ENCODE measurements at regions not wholly inside any gene's neighbourhood (a gene's known extent, or its start where the extent isn't known, plus 50 kb on each side); places are given as distances from the start of the nearest gene placed in this dataset.

DNA sequence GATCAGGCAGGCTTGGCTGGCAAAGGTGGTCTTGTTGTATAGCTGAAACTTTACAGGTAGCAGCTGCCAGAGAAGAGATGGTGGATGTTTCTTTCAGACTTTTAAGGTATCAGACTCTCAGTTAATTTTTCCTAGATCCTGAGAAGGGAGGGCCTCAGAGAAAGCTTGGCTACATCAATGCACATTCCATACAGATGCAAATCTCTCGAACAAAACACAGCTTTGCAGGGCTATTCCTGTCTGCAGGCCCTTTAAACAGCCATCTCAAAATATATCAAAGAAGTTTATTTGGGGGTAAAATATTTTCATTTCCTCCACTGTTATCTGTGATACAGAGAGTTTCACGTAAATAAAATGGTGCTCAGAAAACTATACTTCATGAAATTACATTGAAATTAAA is 1584.4 kb downstream of the EFNA5 start:
- no peak overlapping the region for H3K4me3 ChIP-seq
- intact Hi-C loops (cut with DNase I; ENCODE audit: low total_unique reads) = no loop called here
- H3K27me3 ChIP-seq = no peaks in the 10 kb centered on the region
- no peaks in the 10 kb centered on the region for H3K9me3 ChIP-seq
- no peaks in the 10 kb centered on the region for H3K36me3 ChIP-seq
- TF ChIP-seq, protein P1, sequence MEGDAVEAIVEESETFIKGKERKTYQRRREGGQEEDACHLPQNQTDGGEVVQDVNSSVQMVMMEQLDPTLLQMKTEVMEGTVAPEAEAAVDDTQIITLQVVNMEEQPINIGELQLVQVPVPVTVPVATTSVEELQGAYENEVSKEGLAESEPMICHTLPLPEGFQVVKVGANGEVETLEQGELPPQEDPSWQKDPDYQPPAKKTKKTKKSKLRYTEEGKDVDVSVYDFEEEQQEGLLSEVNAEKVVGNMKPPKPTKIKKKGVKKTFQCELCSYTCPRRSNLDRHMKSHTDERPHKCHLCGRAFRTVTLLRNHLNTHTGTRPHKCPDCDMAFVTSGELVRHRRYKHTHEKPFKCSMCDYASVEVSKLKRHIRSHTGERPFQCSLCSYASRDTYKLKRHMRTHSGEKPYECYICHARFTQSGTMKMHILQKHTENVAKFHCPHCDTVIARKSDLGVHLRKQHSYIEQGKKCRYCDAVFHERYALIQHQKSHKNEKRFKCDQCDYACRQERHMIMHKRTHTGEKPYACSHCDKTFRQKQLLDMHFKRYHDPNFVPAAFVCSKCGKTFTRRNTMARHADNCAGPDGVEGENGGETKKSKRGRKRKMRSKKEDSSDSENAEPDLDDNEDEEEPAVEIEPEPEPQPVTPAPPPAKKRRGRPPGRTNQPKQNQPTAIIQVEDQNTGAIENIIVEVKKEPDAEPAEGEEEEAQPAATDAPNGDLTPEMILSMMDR (IDR thresholded peaks at IDR 0.05) = no peak
- no peak overlapping the region for H3K27ac ChIP-seq
- DNase-seq = no peak
- no peaks in the 10 kb centered on the region for H3K4me1 ChIP-seq

DNA sequence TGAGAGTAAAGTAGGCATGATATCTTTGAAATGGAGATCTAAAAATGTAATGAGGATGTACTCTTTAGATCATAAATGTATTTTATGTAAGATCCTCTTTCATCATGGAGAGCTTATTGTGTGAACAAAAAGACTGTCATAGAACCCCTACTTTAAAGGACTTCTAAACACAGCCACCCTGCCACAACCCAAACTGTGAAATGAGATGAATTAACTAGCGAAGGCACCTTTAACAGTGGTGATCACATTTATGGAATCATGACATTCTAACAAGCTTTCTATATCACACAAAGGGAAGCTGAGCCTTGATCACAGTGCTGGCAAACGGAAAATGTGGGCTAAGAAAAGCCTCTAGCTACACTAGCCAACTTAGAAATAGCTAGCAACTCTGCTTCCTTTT is 1585.2 kb downstream of the EFNA5 start:
- TF ChIP-seq, protein P1 (IDR thresholded peaks at IDR 0.05) = no peak
- Histone ChIP-seq H3K27me3 (no peaks in the 10 kb centered on the region), H3K36me3 (no peaks in the 10 kb centered on the region), H3K4me1 (no peaks in the 10 kb centered on the region), H3K9me3 (no peaks in the 10 kb centered on the region), H3K27ac (no peak overlapping the region), H3K4me3 (no peak overlapping the region)
- no peak for DNase-seq
- intact Hi-C loops (cut with DNase I; ENCODE audit: low total_unique reads) = no loop called here

GRCh38 chr5:106085136-106085535 is 1585.6 kb downstream of the EFNA5 start:
- Histone ChIP-seq H3K36me3 (no peaks in the 10 kb centered on the region), H3K4me3 (no peak overlapping the region), H3K9me3 (no peaks in the 10 kb centered on the region), H3K27ac (no peak overlapping the region), H3K27me3 (no peaks in the 10 kb centered on the region), H3K4me1 (no peaks in the 10 kb centered on the region)
- TF ChIP-seq, protein P1 (IDR thresholded peaks at IDR 0.05) = no peak
- no peak for DNase-seq
- intact Hi-C loops (cut with DNase I; ENCODE audit: low total_unique reads) = no loop called here

DNA sequence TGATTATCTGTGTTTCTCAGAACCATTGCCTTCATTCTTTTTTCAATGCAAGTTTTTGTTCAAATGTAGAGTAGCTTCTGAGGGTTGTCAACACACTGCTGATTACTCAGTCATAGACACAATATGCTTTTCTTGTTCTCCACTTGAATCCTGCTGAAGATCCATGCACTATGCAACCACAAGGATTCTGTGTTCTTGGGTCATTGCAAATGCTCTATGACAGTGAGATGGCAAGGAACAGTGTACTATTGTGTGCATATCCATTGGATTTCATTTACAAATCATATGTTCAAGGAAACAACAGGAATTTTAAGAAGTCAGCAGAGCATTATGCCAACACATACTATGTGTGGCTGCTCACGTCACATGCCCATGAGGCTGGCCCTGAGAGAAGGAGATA is 1590.2 kb downstream of the EFNA5 start:
- no peak overlapping the region for H3K27ac ChIP-seq
- no peak for DNase-seq
- no peaks in the 10 kb centered on the region for H3K27me3 ChIP-seq
- intact Hi-C loops (cut with DNase I; ENCODE audit: low total_unique reads) = no loop called here
- no peaks in the 10 kb centered on the region for H3K4me1 ChIP-seq
- no peak overlapping the region for H3K4me3 ChIP-seq
- TF ChIP-seq, protein P1 (IDR thresholded peaks at IDR 0.05) = no peak
- no peaks in the 10 kb centered on the region for H3K36me3 ChIP-seq
- no peaks in the 10 kb centered on the region for H3K9me3 ChIP-seq

DNA sequence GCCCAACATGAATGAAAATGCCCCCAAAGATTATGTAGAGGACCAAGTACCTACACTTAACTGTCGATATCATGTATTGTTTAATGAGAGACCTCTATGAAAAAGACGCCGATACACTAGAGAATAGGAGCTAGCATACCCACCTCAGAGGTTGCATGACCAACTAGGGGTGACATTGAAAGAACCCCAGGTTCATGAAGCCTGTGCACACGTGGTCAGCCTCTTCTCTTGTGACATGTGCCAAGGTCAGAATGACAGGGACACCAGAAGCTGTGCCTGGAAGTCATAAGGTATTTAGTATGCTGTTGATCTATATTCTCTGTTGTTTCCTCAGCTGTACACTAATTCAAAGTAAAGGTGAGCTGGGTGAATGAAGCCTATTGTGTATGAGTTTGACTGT is 1594.1 kb downstream of the EFNA5 start:
- intact Hi-C loops (cut with DNase I; ENCODE audit: low total_unique reads) = no loop called here
- no peak overlapping the region for H3K27ac ChIP-seq
- H3K27me3 ChIP-seq = no peaks in the 10 kb centered on the region
- no peaks in the 10 kb centered on the region for H3K4me1 ChIP-seq
- no peak overlapping the region for H3K4me3 ChIP-seq
- no peak for DNase-seq
- H3K36me3 ChIP-seq = no peaks in the 10 kb centered on the region
- no peaks in the 10 kb centered on the region for H3K9me3 ChIP-seq
- TF ChIP-seq, protein P1 (IDR thresholded peaks at IDR 0.05) = no peak

DNA sequence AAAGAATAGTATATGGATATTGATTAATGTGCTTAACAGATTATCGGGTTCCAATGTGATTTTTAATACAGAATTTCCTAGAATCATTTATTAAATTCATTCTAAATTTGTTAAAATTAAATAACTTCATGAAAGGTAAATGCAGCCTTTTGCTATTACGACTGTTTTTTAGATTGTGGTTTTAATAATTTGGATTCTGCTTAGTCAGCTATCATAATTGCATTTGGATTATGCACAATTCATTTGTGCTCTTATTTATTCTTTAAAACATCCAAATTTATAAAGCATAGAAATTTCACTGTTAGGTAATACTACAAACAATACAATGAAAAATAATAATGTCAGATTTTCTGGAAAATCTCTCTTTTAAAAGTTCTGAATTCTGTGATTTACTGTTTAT is 1598.5 kb downstream of the EFNA5 start:
- Histone ChIP-seq H3K27me3 (no peaks in the 10 kb centered on the region), H3K27ac (no peak overlapping the region), H3K4me3 (no peak overlapping the region), H3K9me3 (peaks cover 0 to 13% (median 0%) of the 10 kb centered on the region in 3 donors), H3K36me3 (no peaks in the 10 kb centered on the region), H3K4me1 (no peaks in the 10 kb centered on the region)
- intact Hi-C loops (cut with DNase I; ENCODE audit: low total_unique reads) = no loop called here
- TF ChIP-seq, protein P1 (IDR thresholded peaks at IDR 0.05) = no peak
- DNase-seq = no peak
